ENCODE measurements at regions not wholly inside any gene's neighbourhood (a gene's known extent, or its start where the extent isn't known, plus 50 kb on each side); places are given as distances from the start of the nearest gene placed in this dataset.

- Mint-ChIP-seq H3K9me3 (peaks cover 0 to 7% (median 0%) of the 10 kb centered on the region in 7 donors), H3K4me1 (peaks cover 29% of the 10 kb centered on the region), H3K4me3 (no peak overlapping the region), H3K36me3 (peaks cover 0 to 6% of the 10 kb centered on the region in 2 donors), H3K27ac (peak overlapping the region in 1 of 7 donors; percentile 13), H3K27me3 (ENCODE audit: low read depth in 3 of 3) (peaks cover 5 to 16% (median 13%) of the 10 kb centered on the region in 3 donors)
- Histone ChIP-seq H3K79me2 (ENCODE audit: insufficient read depth, low read length) (no peaks in the 10 kb centered on the region), H3K36me3 (replicated peaks in 1 of 2; ENCODE audit: control insufficient read depth in 1 of 2, insufficient read depth in 2 of 2, low read length in 2 of 2) (no peaks in the 10 kb centered on the region), H3K9ac (ENCODE audit: insufficient read depth, low read length, poor library complexity, severe bottlenecking) (no peak overlapping the region), H3K27me3 (ENCODE audit: control insufficient read depth in 2 of 2, insufficient read depth in 2 of 2, low read length in 2 of 2) (no peaks in the 10 kb centered on the region), H2AFZ (ENCODE audit: insufficient read depth, low read depth, low read length, poor library complexity, severe bottlenecking) (no peak overlapping the region), H4K20me1 (ENCODE audit: insufficient read depth, low read length) (no peaks in the 10 kb centered on the region), H3K4me3 (replicated peaks in 1 of 3; ENCODE audit: low read depth in 2 of 3, low read length in 3 of 3) (no peak overlapping the region), H3K9me3 (replicated peaks in 1 of 2; ENCODE audit: control insufficient read depth in 1 of 2, insufficient read depth in 1 of 2, low read length in 2 of 2) (no peaks in the 10 kb centered on the region), H3K27ac (ENCODE audit: low read depth in 1 of 2, low read length in 2 of 2) (no peak overlapping the region), H3K4me1 (ENCODE audit: control insufficient read depth in 1 of 2, insufficient read depth in 2 of 2, low read length in 2 of 2) (peaks cover 14 to 15% of the 10 kb centered on the region in 2 donors), H3K4me2 (replicated peaks; ENCODE audit: extremely low read depth, low read length, poor library complexity, severe bottlenecking) (no peak overlapping the region)
- TF ChIP-seq CTCF (IDR thresholded peaks at IDR 0.05) = no peak
- 83% methylated on average over 2 of the region's 2 CpGs for WGBS (ENCODE audit: insufficient coverage)
- DNase-seq = no peak
- intact Hi-C loops (cut with micrococcal nuclease) = loop anchor here in 1 of 2 donors (10.0 kb wide), 2 partner anchors 52 to 102 kb away; no protein-coding TSS in a partner anchor
Measured at GRCh38 chr4:26212528-26212927, 108.3 kb upstream of the RBPJ start.

- peaks cover 29% of the 10 kb centered on the region for H3K4me1 Mint-ChIP-seq
- H2AFZ ChIP-seq (ENCODE audit: insufficient read depth, low read depth, low read length, poor library complexity, severe bottlenecking) = no peak overlapping the region
- DNase-seq = no peak
Measured at GRCh38 chr4:26213317-26213716, 107.5 kb upstream of the RBPJ start.

More at GRCh38 chr4:26213317-26213716, 107.5 kb upstream of the RBPJ start:
- WGBS (ENCODE audit: insufficient coverage) = 100% methylated on average over 1 of the region's 1 CpG
- Histone ChIP-seq H4K20me1 (ENCODE audit: insufficient read depth, low read length) (no peaks in the 10 kb centered on the region), H3K9me3 (replicated peaks in 1 of 2; ENCODE audit: control insufficient read depth in 1 of 2, insufficient read depth in 1 of 2, low read length in 2 of 2) (no peaks in the 10 kb centered on the region), H3K27me3 (ENCODE audit: control insufficient read depth in 2 of 2, insufficient read depth in 2 of 2, low read length in 2 of 2) (no peaks in the 10 kb centered on the region), H3K27ac (ENCODE audit: low read depth in 1 of 2, low read length in 2 of 2) (no peak overlapping the region), H3K9ac (ENCODE audit: insufficient read depth, low read length, poor library complexity, severe bottlenecking) (no peak overlapping the region), H3K79me2 (ENCODE audit: insufficient read depth, low read length) (no peaks in the 10 kb centered on the region), H3K4me1 (ENCODE audit: control insufficient read depth in 1 of 2, insufficient read depth in 2 of 2, low read length in 2 of 2) (peaks cover 13 to 15% of the 10 kb centered on the region in 2 donors), H3K36me3 (replicated peaks in 1 of 2; ENCODE audit: control insufficient read depth in 1 of 2, insufficient read depth in 2 of 2, low read length in 2 of 2) (no peaks in the 10 kb centered on the region), H3K4me2 (replicated peaks; ENCODE audit: extremely low read depth, low read length, poor library complexity, severe bottlenecking) (no peak overlapping the region), H3K4me3 (replicated peaks in 1 of 3; ENCODE audit: low read depth in 2 of 3, low read length in 3 of 3) (no peak overlapping the region)
- H3K9me3 Mint-ChIP-seq = peaks cover 0 to 7% (median 0%) of the 10 kb centered on the region in 7 donors
- H3K27me3 Mint-ChIP-seq (ENCODE audit: low read depth in 3 of 3) = peaks cover 5 to 15% (median 13%) of the 10 kb centered on the region in 3 donors
- no peak for TF ChIP-seq CTCF (IDR thresholded peaks at IDR 0.05)
- no peak overlapping the region for H3K27ac Mint-ChIP-seq
- H3K4me3 Mint-ChIP-seq = no peak overlapping the region
- intact Hi-C loops (cut with micrococcal nuclease) = loop anchor here in 1 of 2 donors (10.0 kb wide), 2 partner anchors 51 to 101 kb away; no protein-coding TSS in a partner anchor
- peaks cover 0 to 6% of the 10 kb centered on the region in 2 donors for H3K36me3 Mint-ChIP-seq

All from CD14-positive monocyte (primary cell).